WERI-Rb-1 (cell line): ENCODE measurements at regions not wholly inside any gene's neighbourhood (a gene's known extent, or its start where the extent isn't known, plus 50 kb on each side); places are given as distances from the start of the nearest gene placed in this dataset.

ENCODE experiments used
- DNase-seq: peaks from one replicate; pipeline ENCODE4 v3.0.0-alpha.2; 2020
- H3K27ac ChIP-seq: fragments of 250-450 bp; sonication (Bioruptor Pico); 2 replicates; pipeline ENCODE4 v1.5.1; 2020; ENCODE audit warnings: mild to moderate bottlenecking, moderate library complexity
- H3K27me3 ChIP-seq: fragments of 250-450 bp; sonication (Bioruptor Pico); 2 replicates; pipeline ENCODE4 v1.5.1; 2021; ENCODE audit warnings: mild to moderate bottlenecking, low read depth, moderate library complexity; ENCODE audit not compliant: insufficient read depth, severe bottlenecking
- H3K36me3 ChIP-seq: fragments of 250-450 bp; sonication (Bioruptor Pico); 2 replicates; pipeline ENCODE4 v1.5.1; 2020; ENCODE audit warnings: mild to moderate bottlenecking, moderate library complexity
- H3K4me3 ChIP-seq: 2 replicates; pipeline ENCODE4 v1.5.1; 2011; ENCODE audit warnings: low read depth, mild to moderate bottlenecking, control low read depth, low read length
- H3K9me3 ChIP-seq: fragments of 250-450 bp; sonication (Bioruptor Pico); 2 replicates; pipeline ENCODE4 v1.5.1; 2021; ENCODE audit warnings: mild to moderate bottlenecking, moderate library complexity; ENCODE audit not compliant: severe bottlenecking
- CTCF ChIP-seq: IDR thresholded peaks from 2 replicates; pipeline ENCODE4 v1.5.1; 2011; ENCODE audit warnings: low read depth, mild to moderate bottlenecking, control low read depth, inconsistent platforms, low read length

- TF ChIP-seq CTCF, result no peak
- Histone ChIP-seq H3K36me3 (no peaks in the 10 kb centered on the region), H3K27ac (no peak overlapping the region), H3K9me3 (no peaks in the 10 kb centered on the region), H3K27me3 (no peaks in the 10 kb centered on the region), H3K4me3 (no peak overlapping the region)
- DNase-seq, result no peak
Observed at GRCh38 chr7:45986355-45987298, 65.6 kb upstream of the IGFBP3 start.

- no peak for TF ChIP-seq CTCF
- Histone ChIP-seq H3K4me3 (no peak overlapping the region), H3K9me3 (no peaks in the 10 kb centered on the region), H3K36me3 (no peaks in the 10 kb centered on the region), H3K27ac (no peak overlapping the region), H3K27me3 (no peaks in the 10 kb centered on the region)
- no peak for DNase-seq
Observed at GRCh38 chr7:45985902-45986301, 64.8 kb upstream of the IGFBP3 start.

- peak; percentile 22 for DNase-seq
Observed at GRCh38 chr7:45984386-45985295, 63.6 kb upstream of the IGFBP3 start.

GRCh38 chr7:45983720-45984255 is 62.7 kb upstream of the IGFBP3 start:
- no peak for DNase-seq
- no peaks in the 10 kb centered on the region for H3K9me3 ChIP-seq
- H3K27me3 ChIP-seq, result no peaks in the 10 kb centered on the region
- no peak overlapping the region for H3K27ac ChIP-seq
- no peak overlapping the region for H3K4me3 ChIP-seq
- TF ChIP-seq CTCF, result no peak
- H3K36me3 ChIP-seq, result no peaks in the 10 kb centered on the region

More at GRCh38 chr7:45984386-45985295, 63.6 kb upstream of the IGFBP3 start:
- Histone ChIP-seq H3K4me3 (no peak overlapping the region), H3K9me3 (no peaks in the 10 kb centered on the region), H3K36me3 (no peaks in the 10 kb centered on the region), H3K27ac (no peak overlapping the region), H3K27me3 (no peaks in the 10 kb centered on the region)
- peak; percentile 67 for TF ChIP-seq CTCF

- TF ChIP-seq CTCF, result no peak
- H3K36me3 ChIP-seq, result no peaks in the 10 kb centered on the region
Observed at GRCh38 chr7:45982907-45983719, 62.0 kb upstream of the IGFBP3 start.

More at GRCh38 chr7:45982907-45983719, 62.0 kb upstream of the IGFBP3 start:
- Histone ChIP-seq H3K27me3 (no peaks in the 10 kb centered on the region), H3K4me3 (no peak overlapping the region), H3K27ac (no peak overlapping the region), H3K9me3 (no peaks in the 10 kb centered on the region)
- no peak for DNase-seq
